MV-4-11 (cell line): ENCODE measurements at regions not wholly inside any gene's neighbourhood (a gene's known extent, or its start where the extent isn't known, plus 50 kb on each side); places are given as distances from the start of the nearest gene placed in this dataset.
"Not testable (repeated sequence)": the region's sequence is repeated elsewhere in the genome, so short reads cannot be mapped to it uniquely, and the experiment has no call there.

Source experiments
- DNase-seq: peaks from one replicate; lab custom pipeline; 2025; lab: John Stamatoyannopoulos, UW

GRCh38 chr2:66174491-66174890 lies 260.4 kb upstream of the MEIS1 start:
- DNase-seq: no peak

- no peak for DNase-seq
Measured at GRCh38 chr2:66173645-66174044, 261.3 kb upstream of the MEIS1 start.

- DNase-seq: no peak
Measured at GRCh38 chr2:66171530-66171929, 263.4 kb upstream of the MEIS1 start.

- no peak for DNase-seq
Measured at GRCh38 chr2:66170744-66171330, 264.1 kb upstream of the MEIS1 start.

GRCh38 chr2:66169076-66169475 lies 265.8 kb upstream of the MEIS1 start:
- DNase-seq: no peak

DNA sequence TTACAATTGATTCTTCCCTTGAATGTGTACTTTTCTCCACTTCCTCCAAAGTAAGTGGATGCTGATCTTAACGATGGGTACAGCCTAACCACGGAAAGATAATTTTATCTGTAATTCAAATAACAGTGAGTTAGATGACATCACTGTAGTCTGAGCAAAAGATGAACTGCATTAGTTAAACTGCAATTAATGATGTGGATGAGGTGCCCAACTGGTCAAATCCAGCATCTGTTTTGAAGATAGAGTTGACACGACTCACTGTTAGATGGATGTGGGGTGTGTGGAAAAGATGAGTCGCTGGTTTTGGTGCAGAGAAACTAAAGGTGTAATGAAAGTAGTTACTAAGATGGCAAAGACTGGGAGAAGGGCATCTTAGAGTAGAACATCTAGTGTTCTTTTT lies 270.5 kb upstream of the MEIS1 start:
- no peak for DNase-seq

- DNase-seq: peak; percentile 24
Measured at GRCh38 chr2:66156171-66156570, 278.8 kb upstream of the MEIS1 start.

GRCh38 chr2:66153941-66154340 lies 281.0 kb upstream of the MEIS1 start:
- DNase-seq: no peak

- no peak for DNase-seq
Measured at GRCh38 chr2:66145490-66145889, 289.4 kb upstream of the MEIS1 start.

GRCh38 chr2:66144324-66144723 lies 290.6 kb upstream of the MEIS1 start:
- DNase-seq: not testable (repeated sequence)

DNA sequence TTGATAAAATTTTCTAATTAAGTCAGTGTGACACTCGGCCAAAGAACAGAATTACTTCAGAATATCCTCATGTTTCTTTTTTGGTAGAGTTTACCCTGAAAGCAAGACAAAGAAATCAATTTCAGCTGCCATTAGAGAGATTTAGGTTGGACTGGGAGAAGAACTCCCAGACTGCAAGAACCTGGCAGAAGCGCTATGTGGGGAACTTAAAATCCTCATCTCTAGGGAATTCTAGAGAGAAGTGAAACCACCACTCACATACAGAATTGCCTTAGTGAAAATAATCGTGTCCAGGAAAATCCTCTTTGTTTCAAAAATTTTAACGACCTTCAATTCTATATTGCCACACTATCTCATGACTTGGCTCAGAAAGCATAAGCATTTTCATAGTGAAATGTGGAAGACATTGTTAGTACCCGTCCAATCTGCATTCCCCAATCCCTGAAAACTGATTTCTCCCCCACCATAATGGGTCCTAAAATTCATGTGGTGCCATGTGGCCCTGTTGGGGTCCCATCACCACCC lies 297.3 kb upstream of the MEIS1 start:
- DNase-seq: no peak

DNA sequence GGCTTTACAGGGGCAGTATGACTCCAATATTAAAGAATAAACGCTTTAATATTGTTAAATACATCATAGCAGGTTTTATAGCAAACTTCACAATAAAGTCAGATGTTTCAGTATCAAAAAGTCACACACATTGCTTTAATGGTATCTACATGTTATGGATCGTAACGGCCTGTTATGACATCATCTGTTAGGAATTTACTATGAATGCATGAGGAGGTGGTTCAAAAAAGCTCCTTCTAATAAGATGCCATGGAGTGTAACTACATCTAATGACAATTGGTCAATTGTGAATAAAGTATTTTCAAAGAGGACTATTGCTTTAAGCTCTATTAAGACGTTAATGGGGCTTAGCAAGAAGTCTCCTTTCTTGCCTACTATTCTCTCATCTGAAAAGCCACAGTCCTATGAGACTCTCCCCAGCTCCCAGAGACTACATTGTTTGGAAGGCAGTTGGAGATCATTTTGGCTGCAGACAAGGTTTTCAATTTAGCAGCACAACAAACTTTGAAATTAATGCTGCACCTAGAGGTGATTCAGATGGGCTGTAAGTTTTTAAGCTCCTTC lies 300.7 kb upstream of the MEIS1 start:
- no peak for DNase-seq

GRCh38 chr2:66127656-66128055 lies 307.3 kb upstream of the MEIS1 start:
- DNase-seq: no peak

- DNase-seq: no peak
Measured at GRCh38 chr2:66127061-66127460, 307.9 kb upstream of the MEIS1 start.

GRCh38 chr2:66125951-66126350 lies 309.0 kb upstream of the MEIS1 start:
- no peak for DNase-seq

DNA sequence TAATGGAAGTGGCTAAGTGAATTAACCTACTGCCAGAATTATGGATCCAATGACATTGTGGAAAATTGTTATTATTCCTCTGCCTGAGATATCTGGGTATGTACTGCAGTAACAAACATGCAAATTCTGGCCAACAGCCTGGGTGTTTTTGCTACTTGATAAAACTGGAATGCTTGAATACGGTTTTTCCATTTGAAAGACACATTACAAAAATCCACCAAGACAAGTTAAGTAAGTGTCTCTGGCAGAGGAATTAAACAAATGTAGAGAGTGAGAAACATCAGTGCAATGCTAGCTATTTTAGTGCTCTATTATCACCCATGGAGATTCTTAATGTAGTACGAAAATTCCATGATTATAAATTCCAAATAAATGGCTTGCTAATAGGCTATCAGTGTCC lies 312.4 kb upstream of the MEIS1 start:
- no peak for DNase-seq

GRCh38 chr2:66121946-66122345 lies 313.0 kb upstream of the MEIS1 start:
- no peak for DNase-seq

DNA sequence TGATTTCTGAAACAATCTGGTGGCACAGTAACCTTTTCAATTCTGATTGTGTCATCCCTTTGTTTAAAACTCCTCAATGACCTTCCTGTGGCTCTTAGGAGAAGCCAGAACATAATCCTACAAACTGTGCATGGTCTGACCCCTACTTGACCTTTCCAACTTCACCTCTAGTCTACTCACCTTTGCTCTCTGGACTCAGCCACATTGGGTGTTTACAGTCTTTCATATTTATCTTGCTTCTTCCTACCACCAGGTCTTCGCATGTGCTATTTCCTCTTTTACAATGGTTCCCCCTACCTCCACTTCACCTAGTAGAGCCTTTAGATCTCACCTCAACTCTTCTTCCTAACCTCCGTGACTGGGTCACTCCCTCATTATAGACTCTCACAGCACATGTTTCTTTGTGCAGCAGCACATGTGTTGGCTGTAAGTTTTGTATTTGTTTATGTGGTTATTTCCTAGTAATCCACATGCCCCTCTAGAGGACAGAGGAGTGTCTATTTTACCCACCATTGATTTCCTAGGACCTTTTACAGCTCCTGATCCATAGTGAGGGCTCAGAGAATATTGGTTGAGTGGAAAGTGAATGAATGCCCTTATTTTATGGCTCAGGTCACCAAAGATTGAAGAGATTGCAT lies 320.8 kb upstream of the MEIS1 start:
- DNase-seq: no peak

DNA sequence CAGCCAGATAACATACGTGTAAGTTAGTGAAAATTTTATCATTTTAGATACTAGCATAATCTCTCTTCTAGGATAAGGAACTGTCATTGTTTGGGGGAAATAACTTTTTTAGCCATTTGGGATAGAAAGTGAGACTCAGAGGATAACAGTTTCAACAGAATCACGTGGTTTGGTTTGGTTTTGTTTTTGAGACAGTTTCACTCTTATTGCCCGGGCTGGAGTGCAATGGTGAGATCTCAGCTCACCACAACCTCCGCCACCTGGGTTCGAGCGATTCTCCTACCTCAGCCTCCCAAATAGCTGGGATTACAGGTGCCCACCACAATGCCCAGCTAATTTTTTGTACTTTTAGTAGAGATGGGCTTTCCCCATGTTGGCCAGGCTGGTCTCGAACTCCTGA lies 323.2 kb upstream of the MEIS1 start:
- DNase-seq: peak; percentile 25

GRCh38 chr2:66110608-66111007 lies 324.3 kb upstream of the MEIS1 start:
- DNase-seq: no peak

DNA sequence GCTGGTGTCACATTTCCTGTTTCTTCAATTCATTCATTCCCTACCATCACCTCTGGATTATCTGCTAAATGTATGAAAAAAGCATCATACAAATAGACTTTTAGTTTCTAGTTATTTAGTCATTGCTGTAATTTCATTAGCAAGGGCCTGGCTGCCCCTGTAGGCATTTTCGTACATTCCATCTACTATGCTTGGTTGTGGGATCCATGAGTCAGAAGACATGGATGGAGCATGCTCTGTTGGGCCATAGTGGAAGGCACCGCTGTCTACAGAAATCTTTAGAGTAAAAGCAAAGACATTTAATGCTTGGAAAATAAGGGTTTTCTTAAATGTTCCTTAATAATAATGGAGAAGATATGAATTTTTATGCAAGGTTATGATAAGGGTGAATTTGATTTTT lies 324.8 kb upstream of the MEIS1 start:
- no peak for DNase-seq

DNA sequence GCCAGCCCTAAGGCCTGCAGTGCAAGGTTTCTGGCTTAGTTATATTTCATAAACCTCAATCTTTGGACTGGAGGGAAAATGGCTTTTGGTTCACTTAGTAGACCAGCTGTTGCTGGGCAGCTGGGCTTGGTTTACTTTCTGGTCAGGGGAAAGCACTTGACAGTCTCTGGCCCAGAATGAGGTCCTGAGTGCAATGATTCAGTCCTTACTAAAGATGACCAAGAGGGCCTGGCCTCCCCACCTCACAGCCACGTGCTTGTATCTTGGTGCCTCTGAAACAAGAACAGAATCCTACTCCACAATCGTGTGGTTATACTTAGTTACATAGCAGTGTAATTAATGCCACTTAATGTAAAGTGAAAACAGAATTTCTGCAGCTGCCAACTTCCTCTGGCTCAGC lies 325.5 kb upstream of the MEIS1 start:
- DNase-seq: no peak

DNA sequence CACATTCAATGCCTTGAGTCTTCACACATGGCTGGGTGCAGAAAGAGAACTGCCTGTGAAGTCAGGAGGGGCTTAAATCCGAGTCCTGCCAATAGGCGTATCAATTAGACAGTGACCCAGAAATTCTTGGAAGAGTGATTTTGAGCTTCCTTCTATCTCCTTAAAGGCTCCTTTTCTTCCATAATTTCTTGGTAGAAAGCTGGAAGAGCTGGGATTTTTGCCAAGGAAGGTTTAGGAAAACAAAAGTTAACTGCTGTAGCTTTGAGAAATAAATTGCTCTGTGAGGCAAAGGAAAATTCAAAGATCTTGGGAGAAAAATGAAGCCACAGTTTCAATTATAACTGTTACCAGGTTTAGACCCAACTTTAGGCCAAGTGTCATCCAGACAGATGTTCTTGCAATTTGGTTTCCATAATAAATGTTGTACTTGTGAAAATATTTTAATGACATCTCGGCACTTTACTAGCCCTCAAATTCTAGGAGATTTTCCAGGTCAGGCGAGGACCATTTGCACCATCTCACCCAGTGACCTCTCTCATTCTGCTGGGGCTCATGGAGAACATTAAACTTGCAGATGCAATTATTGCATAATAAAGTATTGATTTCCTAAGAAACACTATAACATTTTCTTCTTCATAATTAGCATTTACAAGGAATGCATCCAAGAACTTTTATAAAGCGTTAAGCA lies 329.7 kb upstream of the MEIS1 start:
- no peak for DNase-seq
